ENCODE measurements at regions not wholly inside any gene's neighbourhood (a gene's known extent, or its start where the extent isn't known, plus 50 kb on each side); places are given as distances from the start of the nearest gene placed in this dataset.
A peak's percentile ranks its signal among the peaks of the same experiment; 100 is the strongest.

GRCh38 chr6:10276106-10276505, 138.8 kb downstream of the TFAP2A start:
- no peaks in the 10 kb centered on the region for H3K9me3 ChIP-seq (ENCODE audit: insufficient read depth, low read depth, low read length)
- no peaks in the 10 kb centered on the region for H3K27me3 ChIP-seq (ENCODE audit: insufficient read depth, low read length)
- DNase-seq (ENCODE audit: low read depth) = peak; percentile 73
- Mint-ChIP-seq H3K9me3 (ENCODE audit: unreplicated experiment) (no peaks in the 10 kb centered on the region), H3K27ac (ENCODE audit: unreplicated experiment) (peak overlapping the region; percentile 98), H3K4me1 (ENCODE audit: low read depth, unreplicated experiment) (peaks cover 32% of the 10 kb centered on the region), H3K36me3 (ENCODE audit: low read depth, unreplicated experiment) (no peaks in the 10 kb centered on the region), H3K4me3 (ENCODE audit: unreplicated experiment) (no peak overlapping the region), H3K27me3 (ENCODE audit: low read depth, unreplicated experiment) (no peaks in the 10 kb centered on the region)
- no peak overlapping the region for H2AFZ ChIP-seq (ENCODE audit: low read depth, low read length)
- H3K4me3 ChIP-seq (ENCODE audit: insufficient read depth, low read depth, low read length) = no peak overlapping the region
- no peak overlapping the region for H3K4me2 ChIP-seq (ENCODE audit: low read length)
- H4K20me1 ChIP-seq (ENCODE audit: insufficient read depth, low read length) = no peaks in the 10 kb centered on the region
- H3K4me1 ChIP-seq (ENCODE audit: insufficient read depth, low read length) = no peaks in the 10 kb centered on the region
- H3K36me3 ChIP-seq (ENCODE audit: insufficient read depth, low read length) = no peaks in the 10 kb centered on the region
- H3K9ac ChIP-seq (ENCODE audit: low read length) = no peak overlapping the region
- no peak for FAIRE-seq
- TF ChIP-seq EZH2 (IDR thresholded peaks at IDR 0.05; ENCODE audit: insufficient read depth, low read length) (no peak), CTCF (IDR thresholded peaks at IDR 0.05; ENCODE audit: insufficient read depth, low read depth, low read length) (no peak)
- no peak overlapping the region for H3K27ac ChIP-seq (ENCODE audit: low read depth, low read length)
- H3K79me2 ChIP-seq (ENCODE audit: insufficient read depth, low read length) = no peaks in the 10 kb centered on the region

DNA sequence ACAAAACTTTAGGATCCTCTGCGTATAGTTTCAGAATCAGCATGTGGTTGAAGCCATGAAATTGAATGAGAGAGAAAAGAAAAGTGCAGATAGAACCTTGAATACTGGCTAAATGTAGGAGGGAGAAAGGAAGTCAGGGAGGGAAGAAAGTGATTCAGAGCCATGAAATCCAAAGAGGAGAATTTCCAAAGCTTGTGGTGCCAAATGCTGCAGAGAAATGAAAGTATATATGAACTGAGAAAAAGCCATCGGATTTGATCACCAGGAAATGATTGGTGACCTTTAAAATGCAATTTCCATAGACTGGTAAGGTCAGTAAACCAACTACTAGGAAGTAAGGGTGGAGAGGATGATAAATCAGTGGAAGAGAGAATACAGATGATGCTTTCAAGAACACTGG, 142.3 kb downstream of the TFAP2A start:
- Histone ChIP-seq H3K36me3 (ENCODE audit: insufficient read depth, low read length) (no peaks in the 10 kb centered on the region), H3K9ac (ENCODE audit: low read length) (no peak overlapping the region), H4K20me1 (ENCODE audit: insufficient read depth, low read length) (no peaks in the 10 kb centered on the region), H3K79me2 (ENCODE audit: insufficient read depth, low read length) (no peaks in the 10 kb centered on the region), H3K27me3 (ENCODE audit: insufficient read depth, low read length) (no peaks in the 10 kb centered on the region), H3K4me2 (ENCODE audit: low read length) (no peak overlapping the region), H3K4me3 (ENCODE audit: insufficient read depth, low read depth, low read length) (no peak overlapping the region), H2AFZ (ENCODE audit: low read depth, low read length) (no peak overlapping the region), H3K27ac (ENCODE audit: low read depth, low read length) (no peak overlapping the region), H3K4me1 (ENCODE audit: insufficient read depth, low read length) (no peaks in the 10 kb centered on the region), H3K9me3 (ENCODE audit: insufficient read depth, low read depth, low read length) (no peaks in the 10 kb centered on the region)
- FAIRE-seq = no peak
- H3K4me1 Mint-ChIP-seq (ENCODE audit: low read depth, unreplicated experiment) = peaks cover 40% of the 10 kb centered on the region
- no peaks in the 10 kb centered on the region for H3K9me3 Mint-ChIP-seq (ENCODE audit: unreplicated experiment)
- DNase-seq (ENCODE audit: low read depth) = peak; percentile 14
- H3K27ac Mint-ChIP-seq (ENCODE audit: unreplicated experiment) = peak overlapping the region; percentile 0
- H3K27me3 Mint-ChIP-seq (ENCODE audit: low read depth, unreplicated experiment) = no peaks in the 10 kb centered on the region
- H3K36me3 Mint-ChIP-seq (ENCODE audit: low read depth, unreplicated experiment) = no peaks in the 10 kb centered on the region
- no peak overlapping the region for H3K4me3 Mint-ChIP-seq (ENCODE audit: unreplicated experiment)
- TF ChIP-seq CTCF (IDR thresholded peaks at IDR 0.05; ENCODE audit: insufficient read depth, low read depth, low read length) (no peak), EZH2 (IDR thresholded peaks at IDR 0.05; ENCODE audit: insufficient read depth, low read length) (no peak)

GRCh38 chr6:10271982-10272381, 142.9 kb downstream of the TFAP2A start:
- H3K9me3 ChIP-seq (ENCODE audit: insufficient read depth, low read depth, low read length) = no peaks in the 10 kb centered on the region
- Mint-ChIP-seq H3K36me3 (ENCODE audit: low read depth, unreplicated experiment) (no peaks in the 10 kb centered on the region), H3K4me3 (ENCODE audit: unreplicated experiment) (no peak overlapping the region), H3K27me3 (ENCODE audit: low read depth, unreplicated experiment) (no peaks in the 10 kb centered on the region), H3K4me1 (ENCODE audit: low read depth, unreplicated experiment) (peaks cover 36% of the 10 kb centered on the region), H3K9me3 (ENCODE audit: unreplicated experiment) (no peaks in the 10 kb centered on the region), H3K27ac (ENCODE audit: unreplicated experiment) (no peak overlapping the region)
- no peaks in the 10 kb centered on the region for H3K27me3 ChIP-seq (ENCODE audit: insufficient read depth, low read length)
- H3K9ac ChIP-seq (ENCODE audit: low read length) = no peak overlapping the region
- H3K27ac ChIP-seq (ENCODE audit: low read depth, low read length) = no peak overlapping the region
- no peak overlapping the region for H2AFZ ChIP-seq (ENCODE audit: low read depth, low read length)
- no peak for FAIRE-seq
- no peak overlapping the region for H3K4me3 ChIP-seq (ENCODE audit: insufficient read depth, low read depth, low read length)
- H4K20me1 ChIP-seq (ENCODE audit: insufficient read depth, low read length) = no peaks in the 10 kb centered on the region
- H3K79me2 ChIP-seq (ENCODE audit: insufficient read depth, low read length) = no peaks in the 10 kb centered on the region
- H3K36me3 ChIP-seq (ENCODE audit: insufficient read depth, low read length) = no peaks in the 10 kb centered on the region
- DNase-seq (ENCODE audit: low read depth) = no peak
- no peak for TF ChIP-seq CTCF (IDR thresholded peaks at IDR 0.05; ENCODE audit: insufficient read depth, low read depth, low read length)
- no peak for TF ChIP-seq EZH2 (IDR thresholded peaks at IDR 0.05; ENCODE audit: insufficient read depth, low read length)
- no peak overlapping the region for H3K4me2 ChIP-seq (ENCODE audit: low read length)
- no peaks in the 10 kb centered on the region for H3K4me1 ChIP-seq (ENCODE audit: insufficient read depth, low read length)
